ENCODE measurements at regions not wholly inside any gene's neighbourhood (a gene's known extent, or its start where the extent isn't known, plus 50 kb on each side); places are given as distances from the start of the nearest gene placed in this dataset.
"Not testable (repeated sequence)": the region's sequence is repeated elsewhere in the genome, so short reads cannot be mapped to it uniquely, and the experiment has no call there.

- no peak for TF ChIP-seq CTCF (conservative IDR thresholded peaks at IDR 0.05; ENCODE audit: low read depth, low read length)
- no peak for DNase-seq (ENCODE audit: low read depth)
- H3K4me3 ChIP-seq (ENCODE audit: low read depth, low read length) = no peak overlapping the region
These were observed 141.0 kb upstream of the NUDT12 start for GRCh38 chr5:103703617-103704016.

- no peak overlapping the region for H3K4me3 ChIP-seq (ENCODE audit: low read depth, low read length)
- TF ChIP-seq CTCF (conservative IDR thresholded peaks at IDR 0.05; ENCODE audit: low read depth, low read length) = no peak
- DNase-seq (ENCODE audit: low read depth) = no peak
These were observed 130.9 kb upstream of the NUDT12 start for GRCh38 chr5:103693517-103693916.

- TF ChIP-seq CTCF (conservative IDR thresholded peaks at IDR 0.05; ENCODE audit: low read depth, low read length) = no peak
- DNase-seq (ENCODE audit: low read depth) = peak; percentile 4
- H3K4me3 ChIP-seq (ENCODE audit: low read depth, low read length) = no peak overlapping the region
These were observed 128.1 kb upstream of the NUDT12 start for GRCh38 chr5:103690676-103691075.

- no peak for TF ChIP-seq CTCF (conservative IDR thresholded peaks at IDR 0.05; ENCODE audit: low read depth, low read length)
- no peak for DNase-seq (ENCODE audit: low read depth)
- H3K4me3 ChIP-seq (ENCODE audit: low read depth, low read length) = no peak overlapping the region
These were observed 117.3 kb upstream of the NUDT12 start for GRCh38 chr5:103679873-103680272.

- not testable (repeated sequence) for H3K4me3 ChIP-seq (ENCODE audit: low read depth, low read length)
- peak; percentile 37 for DNase-seq (ENCODE audit: low read depth)
These were observed 113.6 kb upstream of the NUDT12 start for GRCh38 chr5:103676198-103676597.

GRCh38 chr5:103674739-103675138, 112.2 kb upstream of the NUDT12 start:
- DNase-seq (ENCODE audit: low read depth) = peak; percentile 52
- no peak for TF ChIP-seq CTCF (conservative IDR thresholded peaks at IDR 0.05; ENCODE audit: low read depth, low read length)
- H3K4me3 ChIP-seq (ENCODE audit: low read depth, low read length) = no peak overlapping the region

- TF ChIP-seq CTCF (conservative IDR thresholded peaks at IDR 0.05; ENCODE audit: low read depth, low read length) = no peak
- no peak overlapping the region for H3K4me3 ChIP-seq (ENCODE audit: low read depth, low read length)
- peak; percentile 16 for DNase-seq (ENCODE audit: low read depth)
These were observed 111.7 kb upstream of the NUDT12 start for GRCh38 chr5:103674251-103674650.

GRCh38 chr5:103669615-103670014, 107.0 kb upstream of the NUDT12 start:
- no peak overlapping the region for H3K4me3 ChIP-seq (ENCODE audit: low read depth, low read length)
- TF ChIP-seq CTCF (conservative IDR thresholded peaks at IDR 0.05; ENCODE audit: low read depth, low read length) = no peak
- DNase-seq (ENCODE audit: low read depth) = no peak

Measured in choroid plexus epithelial cell (primary cell).